ENCODE measurements at regions not wholly inside any gene's neighbourhood (a gene's known extent, or its start where the extent isn't known, plus 50 kb on each side); places are given as distances from the start of the nearest gene placed in this dataset.

DNA sequence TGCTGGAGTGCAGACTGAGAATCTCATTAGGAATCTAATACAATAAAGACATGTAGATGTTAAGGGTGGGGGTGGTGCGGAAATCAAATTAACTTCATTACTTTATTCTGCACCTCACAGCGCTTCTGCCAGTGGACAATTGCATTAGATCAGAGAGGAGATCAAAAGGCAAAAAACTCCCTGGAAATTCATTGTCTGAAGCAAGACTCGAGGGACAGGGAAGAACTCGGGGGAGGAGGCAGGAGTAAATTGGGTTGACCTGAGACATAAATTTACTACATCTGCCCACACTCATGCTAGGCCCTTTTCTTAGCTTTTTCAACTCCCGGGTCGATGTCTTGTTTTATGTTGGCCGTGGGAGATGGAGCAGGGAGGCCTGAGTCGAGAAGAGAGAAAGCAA, 315.4 kb downstream of the SPATA17 start:
- TF ChIP-seq OSR1 (CRISPR knock-in tag; IDR thresholded peaks at IDR 0.05) (no peak), ZFP30 (CRISPR knock-in tag; IDR thresholded peaks at IDR 0.05) (no peak), TOX (CRISPR knock-in tag; IDR thresholded peaks at IDR 0.05; ENCODE audit: borderline replicate concordance) (no peak), RARB (CRISPR knock-in tag; IDR thresholded peaks at IDR 0.05) (no peak), ARNTL (CRISPR knock-in tag; IDR thresholded peaks at IDR 0.05; ENCODE audit: borderline replicate concordance, low read depth) (no peak), ESRRG (CRISPR knock-in tag; IDR thresholded peaks at IDR 0.05) (no peak), ZNF565 (CRISPR knock-in tag; conservative IDR thresholded peaks at IDR 0.05; ENCODE audit: low read depth) (no peak), GLIS3 (CRISPR knock-in tag; IDR thresholded peaks at IDR 0.05) (no peak)
- TF ChIP-seq, protein P1, sequence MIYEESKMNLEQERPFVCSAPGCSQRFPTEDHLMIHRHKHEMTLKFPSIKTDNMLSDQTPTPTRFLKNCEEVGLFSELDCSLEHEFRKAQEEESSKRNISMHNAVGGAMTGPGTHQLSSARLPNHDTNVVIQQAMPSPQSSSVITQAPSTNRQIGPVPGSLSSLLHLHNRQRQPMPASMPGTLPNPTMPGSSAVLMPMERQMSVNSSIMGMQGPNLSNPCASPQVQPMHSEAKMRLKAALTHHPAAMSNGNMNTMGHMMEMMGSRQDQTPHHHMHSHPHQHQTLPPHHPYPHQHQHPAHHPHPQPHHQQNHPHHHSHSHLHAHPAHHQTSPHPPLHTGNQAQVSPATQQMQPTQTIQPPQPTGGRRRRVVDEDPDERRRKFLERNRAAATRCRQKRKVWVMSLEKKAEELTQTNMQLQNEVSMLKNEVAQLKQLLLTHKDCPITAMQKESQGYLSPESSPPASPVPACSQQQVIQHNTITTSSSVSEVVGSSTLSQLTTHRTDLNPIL (CRISPR knock-in tag; IDR thresholded peaks at IDR 0.05; ENCODE audit: low read depth), result no peak
- TF ChIP-seq, protein P2, sequence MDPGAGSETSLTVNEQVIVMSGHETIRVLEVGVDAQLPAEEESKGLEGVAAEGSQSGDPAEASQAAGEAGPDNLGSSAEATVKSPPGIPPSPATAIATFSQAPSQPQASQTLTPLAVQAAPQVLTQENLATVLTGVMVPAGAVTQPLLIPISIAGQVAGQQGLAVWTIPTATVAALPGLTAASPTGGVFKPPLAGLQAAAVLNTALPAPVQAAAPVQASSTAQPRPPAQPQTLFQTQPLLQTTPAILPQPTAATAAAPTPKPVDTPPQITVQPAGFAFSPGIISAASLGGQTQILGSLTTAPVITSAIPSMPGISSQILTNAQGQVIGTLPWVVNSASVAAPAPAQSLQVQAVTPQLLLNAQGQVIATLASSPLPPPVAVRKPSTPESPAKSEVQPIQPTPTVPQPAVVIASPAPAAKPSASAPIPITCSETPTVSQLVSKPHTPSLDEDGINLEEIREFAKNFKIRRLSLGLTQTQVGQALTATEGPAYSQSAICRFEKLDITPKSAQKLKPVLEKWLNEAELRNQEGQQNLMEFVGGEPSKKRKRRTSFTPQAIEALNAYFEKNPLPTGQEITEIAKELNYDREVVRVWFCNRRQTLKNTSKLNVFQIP (CRISPR knock-in tag; IDR thresholded peaks at IDR 0.05; ENCODE audit: borderline replicate concordance, low read depth), result no peak
- TF ChIP-seq, protein P3, sequence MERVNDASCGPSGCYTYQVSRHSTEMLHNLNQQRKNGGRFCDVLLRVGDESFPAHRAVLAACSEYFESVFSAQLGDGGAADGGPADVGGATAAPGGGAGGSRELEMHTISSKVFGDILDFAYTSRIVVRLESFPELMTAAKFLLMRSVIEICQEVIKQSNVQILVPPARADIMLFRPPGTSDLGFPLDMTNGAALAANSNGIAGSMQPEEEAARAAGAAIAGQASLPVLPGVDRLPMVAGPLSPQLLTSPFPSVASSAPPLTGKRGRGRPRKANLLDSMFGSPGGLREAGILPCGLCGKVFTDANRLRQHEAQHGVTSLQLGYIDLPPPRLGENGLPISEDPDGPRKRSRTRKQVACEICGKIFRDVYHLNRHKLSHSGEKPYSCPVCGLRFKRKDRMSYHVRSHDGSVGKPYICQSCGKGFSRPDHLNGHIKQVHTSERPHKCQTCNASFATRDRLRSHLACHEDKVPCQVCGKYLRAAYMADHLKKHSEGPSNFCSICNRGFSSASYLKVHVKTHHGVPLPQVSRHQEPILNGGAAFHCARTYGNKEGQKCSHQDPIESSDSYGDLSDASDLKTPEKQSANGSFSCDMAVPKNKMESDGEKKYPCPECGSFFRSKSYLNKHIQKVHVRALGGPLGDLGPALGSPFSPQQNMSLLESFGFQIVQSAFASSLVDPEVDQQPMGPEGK (CRISPR knock-in tag; IDR thresholded peaks at IDR 0.05; ENCODE audit: borderline replicate concordance), result no peak
- TF ChIP-seq, protein P4, sequence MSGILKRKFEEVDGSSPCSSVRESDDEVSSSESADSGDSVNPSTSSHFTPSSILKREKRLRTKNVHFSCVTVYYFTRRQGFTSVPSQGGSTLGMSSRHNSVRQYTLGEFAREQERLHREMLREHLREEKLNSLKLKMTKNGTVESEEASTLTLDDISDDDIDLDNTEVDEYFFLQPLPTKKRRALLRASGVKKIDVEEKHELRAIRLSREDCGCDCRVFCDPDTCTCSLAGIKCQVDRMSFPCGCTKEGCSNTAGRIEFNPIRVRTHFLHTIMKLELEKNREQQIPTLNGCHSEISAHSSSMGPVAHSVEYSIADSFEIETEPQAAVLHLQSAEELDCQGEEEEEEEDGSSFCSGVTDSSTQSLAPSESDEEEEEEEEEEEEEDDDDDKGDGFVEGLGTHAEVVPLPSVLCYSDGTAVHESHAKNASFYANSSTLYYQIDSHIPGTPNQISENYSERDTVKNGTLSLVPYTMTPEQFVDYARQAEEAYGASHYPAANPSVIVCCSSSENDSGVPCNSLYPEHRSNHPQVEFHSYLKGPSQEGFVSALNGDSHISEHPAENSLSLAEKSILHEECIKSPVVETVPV (CRISPR knock-in tag; IDR thresholded peaks at IDR 0.05), result no peak

All from SK-N-SH treated with all-trans-retinoic acid at 6 μM for 48 hours (cell line).